GM23338 (cell line): ENCODE measurements at regions not wholly inside any gene's neighbourhood (a gene's known extent, or its start where the extent isn't known, plus 50 kb on each side); places are given as distances from the start of the nearest gene placed in this dataset.

Source experiments
- CREB1 ChIP-seq: fragments of 250-450 bp; sonication (Bioruptor Pico); IDR thresholded peaks from 2 replicates; pipeline ENCODE4 v1.5.0; 2020; ENCODE audit warnings: low read depth, mild to moderate bottlenecking, moderate library complexity
- CTCF ChIP-seq, 2 experiments: fragments of 200-600 bp in 1 of 2; sonication (generic) in 1 of 2; conservative IDR thresholded peaks; 2 replicates each; pipeline versions ENCODE4 v1.5.1 to v1.6.1; 2016 to 2017; ENCODE audit warnings: antibody characterized with exemption in 2 of 2, low read depth in 2 of 2, mild to moderate bottlenecking in 2 of 2, moderate library complexity in 1 of 2
- ETS1 ChIP-seq: IDR thresholded peaks from 2 replicates; pipeline ENCODE4 v1.6.1; 2016; ENCODE audit warnings: antibody characterized with exemption
- EZH2 ChIP-seq: fragments of 200-600 bp; sonication (generic); IDR thresholded peaks from one replicate; pipeline ENCODE4 v1.8.0; 2017; ENCODE audit warnings: antibody characterized with exemption, mild to moderate bottlenecking, low read depth; ENCODE audit not compliant: unreplicated experiment
- EZH2phosphoT487 ChIP-seq: fragments of 200-600 bp; sonication (generic); IDR thresholded peaks from one replicate; pipeline ENCODE4 v1.8.1; 2018; ENCODE audit warnings: antibody characterized with exemption; ENCODE audit not compliant: unreplicated experiment
- NANOG ChIP-seq: IDR thresholded peaks from 2 replicates; pipeline ENCODE4 v1.6.1; 2016; ENCODE audit warnings: antibody characterized with exemption, borderline replicate concordance
- POLR2AphosphoS5 ChIP-seq: IDR thresholded peaks from 2 replicates; pipeline ENCODE4 v1.6.1; 2016; ENCODE audit warnings: antibody characterized with exemption, low read depth
- STAT1 ChIP-seq: IDR thresholded peaks from one replicate; pipeline ENCODE4 v1.6.1; 2016; ENCODE audit warnings: antibody characterized with exemption; ENCODE audit not compliant: unreplicated experiment
- ZNF114 ChIP-seq: fragments of 250-450 bp; sonication (Bioruptor Pico); IDR thresholded peaks from 2 replicates; pipeline ENCODE4 v1.5.0; 2020; ENCODE audit warnings: mild to moderate bottlenecking, moderate library complexity

- TF ChIP-seq CTCF (conservative IDR thresholded peaks at IDR 0.05; ENCODE audit: low read depth in 2 of 2) (no peak), ZNF114 (no peak), CREB1 (CRISPR knock-in tag) (no peak), STAT1 (no peak), ETS1 (no peak), NANOG (no peak), POLR2AphosphoS5 (no peak), EZH2phosphoT487 (no peak), EZH2 (no peak)
Measured at GRCh38 chrX:84240848-84241565, 53.0 kb upstream of the RPS6KA6 start (continued).
